Ectodermal cell (in vitro differentiated cells): ENCODE measurements at regions not wholly inside any gene's neighbourhood (a gene's known extent, or its start where the extent isn't known, plus 50 kb on each side); places are given as distances from the start of the nearest gene placed in this dataset.

Experiments used
- H3K27ac ChIP-seq: 2 replicates; pipeline ENCODE4 v1.7.0; 2013; ENCODE audit warnings: mild to moderate bottlenecking, low read depth, low read length; ENCODE audit not compliant: insufficient read depth, poor library complexity, severe bottlenecking
- H3K27me3 ChIP-seq: 2 replicates; pipeline ENCODE4 v1.7.0; 2013; ENCODE audit warnings: mild to moderate bottlenecking, low read length; ENCODE audit not compliant: insufficient read depth, control insufficient read depth, poor library complexity, severe bottlenecking
- H3K36me3 ChIP-seq: one replicate; pipeline ENCODE4 v1.7.0; 2013; ENCODE audit warnings: low read length; ENCODE audit not compliant: control insufficient read depth, insufficient read depth
- H3K4me1 ChIP-seq: one replicate; pipeline ENCODE4 v1.7.0; 2013; ENCODE audit warnings: low read length; ENCODE audit not compliant: control insufficient read depth, insufficient read depth
- H3K4me3 ChIP-seq: 2 replicates; pipeline ENCODE4 v1.7.0; 2013; ENCODE audit warnings: low read depth, low read length, control low read depth; ENCODE audit not compliant: insufficient read depth
- H3K9me3 ChIP-seq: 2 replicates; pipeline ENCODE4 v1.7.0; 2013; ENCODE audit warnings: mild to moderate bottlenecking, low read length, moderate library complexity; ENCODE audit not compliant: control insufficient read depth
- WGBS, 2 experiments: methylation state at CpG; one replicate each; pipeline ENCODE4 v1.1.7; 2013; ENCODE audit warnings: missing lambda C conversion rate in 2 of 2; 5-methylcytosine and 5-hydroxymethylcytosine counted together

DNA sequence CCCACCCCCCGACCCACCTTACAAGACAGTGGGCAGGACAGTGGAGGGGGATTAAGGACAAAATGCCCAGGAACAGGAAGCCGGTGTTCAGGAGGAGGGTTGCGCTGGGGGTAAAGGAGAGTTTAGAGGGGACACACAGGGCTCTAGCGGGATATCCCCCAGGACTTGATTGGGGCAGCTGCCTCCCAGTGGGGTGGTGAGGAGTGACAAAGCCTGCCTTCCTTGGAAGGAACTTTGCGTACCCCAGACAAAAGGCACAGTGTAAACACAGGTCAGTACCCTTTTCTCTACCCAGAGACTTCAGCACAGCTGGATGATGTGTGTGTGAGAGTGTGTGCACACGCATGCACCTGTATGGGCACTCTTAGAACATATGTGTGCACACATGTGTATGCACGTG, 51.7 kb upstream of the BCAR3 start:
- Histone ChIP-seq H3K4me3 (no peak overlapping the region), H3K36me3 (no peaks in the 10 kb centered on the region), H3K9me3 (no peaks in the 10 kb centered on the region), H3K4me1 (peaks cover 30% of the 10 kb centered on the region), H3K27me3 (no peaks in the 10 kb centered on the region), H3K27ac (no peak overlapping the region)
- WGBS, 2 experiments, result 55 to 61% methylated on average over 7 of the region's 7 CpGs

- Histone ChIP-seq H3K27ac (no peak overlapping the region), H3K4me3 (no peak overlapping the region), H3K9me3 (no peaks in the 10 kb centered on the region), H3K27me3 (no peaks in the 10 kb centered on the region), H3K4me1 (peaks cover 30% of the 10 kb centered on the region), H3K36me3 (no peaks in the 10 kb centered on the region)
- WGBS, 2 experiments, result 36 to 38% methylated on average over 4 of the region's 4 CpGs
Measured at GRCh38 chr1:93732514-93732913, 50.9 kb upstream of the BCAR3 start.
